Heart right ventricle (tissue), 16 donors: ENCODE measurements at regions not wholly inside any gene's neighbourhood (a gene's known extent, or its start where the extent isn't known, plus 50 kb on each side); places are given as distances from the start of the nearest gene placed in this dataset.

ENCODE experiments used
- ATAC-seq, 8 donors: fragments of 200-7000 bp; cut with Tn5 transposase; one replicate each; pipeline ENCODE4 v1.9.1; 2020; ENCODE audit warnings: mild to moderate bottlenecking in 8 of 8, moderate library complexity in 8 of 8, moderate number of reproducible peaks in 1 of 8
- DNase-seq, 2 donors: peaks; one replicate each; pipeline ENCODE4 v3.0.0-alpha.2; 2020
- H3K27ac ChIP-seq, 10 donors: fragments of 200-600 bp; sonication (generic) in 2 of 10; one replicate each; pipeline versions ENCODE4 v1.5.0 to v1.8.0; 2020 to 2022; ENCODE audit warnings: mild to moderate bottlenecking in 3 of 10
- H3K27me3 ChIP-seq, 7 donors: fragments of 200-600 bp; one replicate each; pipeline ENCODE4 v1.8.0; 2021 to 2022; ENCODE audit warnings: mild to moderate bottlenecking in 2 of 7
- H3K36me3 ChIP-seq, 9 donors: fragments of 200-600 bp; sonication (generic) in 1 of 9; one replicate each; pipeline versions ENCODE4 v1.5.0 to v1.8.0; 2020 to 2022; ENCODE audit warnings: mild to moderate bottlenecking in 2 of 9
- H3K4me1 ChIP-seq, 9 donors: fragments of 200-600 bp; sonication (generic) in 1 of 9; one replicate each; pipeline versions ENCODE4 v1.5.0 to v1.8.0; 2020 to 2022; ENCODE audit warnings: mild to moderate bottlenecking in 4 of 9
- H3K4me3 ChIP-seq, 10 donors: fragments of 200-600 bp; sonication (generic) in 2 of 10; one replicate each; pipeline versions ENCODE4 v1.5.0 to v1.8.0; 2020 to 2022; ENCODE audit warnings: mild to moderate bottlenecking in 7 of 10, moderate library complexity in 2 of 10
- H3K9me3 ChIP-seq, 11 donors: fragments of 200-600 bp in 10 of 11; sonication (generic) in 2 of 11; one replicate each; pipeline versions ENCODE4 v1.5.0 to v1.8.0; 2013 to 2022; ENCODE audit warnings: mild to moderate bottlenecking in 2 of 11, control low read depth in 1 of 11, moderate library complexity in 1 of 11
- WGBS, 2 donors: extraction: QIAGEN DNeasy Blood & Tissue Kit; methylation state at CpG; one replicate each; pipeline ENCODE4 v1.1.7; 2013; ENCODE audit warnings: inconsistent platforms in 1 of 2; 5-methylcytosine and 5-hydroxymethylcytosine counted together
- intact Hi-C, 10 donors: fragments of 100-400 bp; cut with DNase I; formaldehyde crosslinking; loops; one replicate each; pipeline versions ENCODE4 v1.11.1 to v1.14.2; 2022
- TF ChIP-seq, protein P1 (sequence below), 9 donors: fragments of 200-600 bp; sonication (generic) in 2 of 9; IDR thresholded peaks; one replicate each; pipeline versions ENCODE4 v1.5.0 to v1.8.0; 2021 to 2022; ENCODE audit warnings: antibody characterized with exemption in 9 of 9, mild to moderate bottlenecking in 5 of 9, moderate library complexity in 1 of 9
- donor health status: Arrhythmogenic right ventricular cardiomyopathy.
- donor health status: ischemic (EF 13 %, LVEDD 7.1; RV severe dilation, severe dysfunction).
- donor health status: healthy with polysubstance abuse.
- donor health status: DM: no; HTN: yes; CAD: no.
- donor health status: DM: no; HTN: no; CAD: no.
- donor health status: ischemic (EF 25% LVEDD 6.9; RV normal size, moderate dysfunction).
- donor health status: ischemic (EF 25% LVEDD 5.7; RV mildly dilated, moderate dysfunction).
- donor health status: healthy.
- donor health status: DM: yes; HTN: yes; CAD: no.
- donor health status: Ischemic cardiomyopathy.
- donor health status: ischemic (EF 35%, LVEDD 5.7; RV mildly dilated, moderate dysfunction).
- donor health status: nonischemic (EF 11% LVEDD 7.7; RV severe dilation, severe dysfunction).
- donor health status: DM: yes; HTN: yes; CAD: no.
- donor health status: PGD.
- donor health status: ischemic (EF 29% LVEDD 5.4; RV normal size, mild dysfunction).
- donor health status: nonischemic (EF 23%, LVEDD 6.1; RV moderate dilation, normal function).

DNA sequence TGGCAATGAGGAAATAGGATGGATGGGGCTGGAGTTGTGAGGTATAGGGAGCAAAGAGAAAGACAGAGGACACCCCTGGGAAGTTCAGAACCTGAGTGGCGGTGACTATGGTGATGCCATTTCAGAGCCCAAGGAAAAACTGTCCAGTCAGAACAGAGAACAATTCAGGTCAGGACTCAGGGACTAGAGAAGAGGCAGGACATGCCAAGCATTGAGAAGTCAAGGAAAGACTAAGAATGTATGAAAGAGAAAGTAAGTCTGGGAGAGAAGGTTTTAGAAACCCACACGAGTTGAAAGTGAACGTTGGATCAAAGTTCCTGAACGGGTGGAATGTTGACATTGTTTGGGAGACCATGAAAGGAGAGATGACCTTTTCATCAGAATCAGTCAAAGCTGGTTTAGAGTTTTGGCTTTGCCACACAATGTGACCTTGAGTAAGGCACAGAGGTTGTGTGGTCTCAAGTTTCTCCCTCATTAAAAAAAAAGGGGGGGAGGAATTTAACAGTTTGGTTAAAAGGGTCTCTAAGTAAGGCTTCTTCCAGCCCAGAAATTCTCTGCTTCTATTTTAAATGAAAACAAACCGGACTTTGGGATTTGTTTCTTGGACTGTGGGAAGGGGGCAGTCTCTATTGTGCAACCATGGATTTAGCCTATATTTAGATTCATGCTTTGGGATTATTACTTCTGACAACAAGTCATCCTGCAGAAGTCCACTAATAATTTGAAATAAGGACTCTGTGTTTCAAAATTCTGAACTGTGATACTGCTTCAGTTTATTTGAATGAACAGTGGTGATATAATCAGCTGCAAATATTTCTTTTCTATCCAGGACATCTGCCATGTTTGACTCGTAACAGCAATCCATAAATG lies 315.9 kb upstream of the TBL1XR1 start:
- H3K9me3 ChIP-seq: no peaks in the 10 kb centered on the region
- TF ChIP-seq, protein P1, sequence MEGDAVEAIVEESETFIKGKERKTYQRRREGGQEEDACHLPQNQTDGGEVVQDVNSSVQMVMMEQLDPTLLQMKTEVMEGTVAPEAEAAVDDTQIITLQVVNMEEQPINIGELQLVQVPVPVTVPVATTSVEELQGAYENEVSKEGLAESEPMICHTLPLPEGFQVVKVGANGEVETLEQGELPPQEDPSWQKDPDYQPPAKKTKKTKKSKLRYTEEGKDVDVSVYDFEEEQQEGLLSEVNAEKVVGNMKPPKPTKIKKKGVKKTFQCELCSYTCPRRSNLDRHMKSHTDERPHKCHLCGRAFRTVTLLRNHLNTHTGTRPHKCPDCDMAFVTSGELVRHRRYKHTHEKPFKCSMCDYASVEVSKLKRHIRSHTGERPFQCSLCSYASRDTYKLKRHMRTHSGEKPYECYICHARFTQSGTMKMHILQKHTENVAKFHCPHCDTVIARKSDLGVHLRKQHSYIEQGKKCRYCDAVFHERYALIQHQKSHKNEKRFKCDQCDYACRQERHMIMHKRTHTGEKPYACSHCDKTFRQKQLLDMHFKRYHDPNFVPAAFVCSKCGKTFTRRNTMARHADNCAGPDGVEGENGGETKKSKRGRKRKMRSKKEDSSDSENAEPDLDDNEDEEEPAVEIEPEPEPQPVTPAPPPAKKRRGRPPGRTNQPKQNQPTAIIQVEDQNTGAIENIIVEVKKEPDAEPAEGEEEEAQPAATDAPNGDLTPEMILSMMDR (IDR thresholded peaks at IDR 0.05): no peak
- peaks cover 6 to 76% (median 35%) of the 10 kb centered on the region in 9 donors for H3K4me1 ChIP-seq
- DNase-seq (no peak), ATAC-seq (peak in 1 of 8 donors; percentile 39)
- WGBS, 2 donors: 58 to 61% methylated on average over 6 of the region's 6 CpGs
- no peak overlapping the region for H3K4me3 ChIP-seq
- no peaks in the 10 kb centered on the region for H3K36me3 ChIP-seq
- peak overlapping the region in 7 of 10 donors; percentile 29 to 83 (median 53) for H3K27ac ChIP-seq
- no peaks in the 10 kb centered on the region for H3K27me3 ChIP-seq
- intact Hi-C loops: loop anchor here in 2 of 10 donors (10.0 kb wide), 2 partner anchors 242 to 272 kb away; no protein-coding TSS in a partner anchor

DNA sequence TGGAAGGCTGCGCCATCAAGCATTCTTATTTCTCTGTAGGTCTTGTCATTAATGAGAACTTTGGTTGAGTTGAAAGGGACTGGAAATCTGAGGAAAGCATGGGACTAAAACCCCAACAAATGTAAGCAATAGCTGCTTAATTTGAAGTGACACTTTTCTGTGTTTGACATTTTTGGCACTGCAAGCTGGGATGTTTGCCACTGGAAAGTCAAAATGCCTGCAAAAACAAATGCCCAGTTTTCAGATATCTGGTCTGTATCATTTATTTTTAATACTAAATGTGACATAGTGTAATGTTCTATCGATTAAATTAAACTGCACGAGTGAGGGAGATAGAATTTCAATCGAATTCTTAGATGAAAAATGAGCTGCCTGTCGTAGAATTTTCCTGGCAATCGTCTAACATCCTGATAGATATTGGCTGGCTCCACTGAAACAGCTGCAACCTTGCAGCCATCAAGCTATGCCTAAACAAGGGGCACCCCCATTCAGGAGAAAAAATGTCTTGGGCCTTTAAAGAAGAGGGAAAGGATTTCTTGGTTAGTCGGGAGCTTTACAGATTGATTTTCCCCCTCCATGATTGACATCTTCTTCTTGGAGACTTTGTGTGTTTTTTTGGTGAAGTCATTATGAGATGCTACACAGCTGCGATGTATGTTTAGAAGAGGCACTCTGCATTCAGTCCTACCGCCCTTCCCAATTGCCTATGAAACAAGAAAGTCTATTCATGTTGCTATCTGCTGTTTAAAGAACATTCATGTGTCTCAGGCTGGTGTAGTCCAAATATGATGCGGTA lies 316.7 kb upstream of the TBL1XR1 start:
- Histone ChIP-seq H3K4me3 (no peak overlapping the region), H3K4me1 (peaks cover 6 to 76% (median 35%) of the 10 kb centered on the region in 9 donors), H3K9me3 (no peaks in the 10 kb centered on the region), H3K27me3 (no peaks in the 10 kb centered on the region), H3K27ac (peak overlapping the region in 7 of 10 donors; percentile 15 to 83 (median 53)), H3K36me3 (no peaks in the 10 kb centered on the region)
- DNase-seq (no peak), ATAC-seq (no peak)
- intact Hi-C loops: loop anchor here in 2 of 10 donors (10.0 kb wide), 2 partner anchors 241 to 271 kb away; no protein-coding TSS in a partner anchor
- TF ChIP-seq, protein P1 (IDR thresholded peaks at IDR 0.05): no peak
- 49 to 53% methylated on average over 10 of the region's 10 CpGs for WGBS, 2 donors

DNA sequence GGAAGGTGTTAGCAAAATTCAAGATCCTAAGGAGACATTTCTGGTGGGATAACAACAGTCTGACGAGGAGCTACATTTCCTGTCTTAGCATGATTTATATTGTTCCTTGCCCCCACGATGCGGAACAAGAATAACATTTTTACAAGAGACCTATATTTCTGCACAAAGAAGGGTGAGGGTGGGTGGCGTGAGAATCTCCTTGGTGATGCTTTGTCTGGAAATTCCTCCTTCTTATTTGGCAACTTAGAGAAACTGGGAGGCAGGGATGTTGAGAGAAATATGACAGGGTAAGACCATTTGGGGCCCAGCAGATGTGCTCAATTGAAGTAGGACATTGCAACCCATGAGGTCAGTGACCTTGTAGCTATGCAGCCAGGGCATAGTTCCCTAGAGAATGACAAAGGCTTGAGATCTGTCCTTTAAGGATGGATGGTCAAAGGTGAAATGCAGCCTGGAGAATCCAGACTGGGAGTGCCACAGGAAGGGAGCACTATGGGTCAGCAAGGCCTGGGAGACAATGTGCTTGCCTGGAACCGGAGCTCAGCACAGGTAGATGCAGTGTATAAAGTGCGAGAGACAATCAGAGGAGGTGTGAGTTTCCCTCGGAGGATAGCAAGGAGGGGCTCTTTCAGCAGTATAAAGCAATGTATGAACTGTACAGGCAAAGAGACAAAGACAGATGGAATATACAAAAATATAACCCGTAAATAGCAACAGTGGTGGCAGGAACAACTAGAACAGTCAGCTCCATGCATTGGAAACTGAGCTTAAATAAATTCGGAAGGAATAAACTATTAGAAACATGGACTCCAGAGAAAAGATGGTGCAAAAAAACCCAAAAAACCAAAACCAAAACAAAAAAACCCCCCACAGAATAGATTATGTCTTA lies 317.6 kb upstream of the TBL1XR1 start:
- Histone ChIP-seq H3K27ac (peak overlapping the region in 4 of 10 donors; percentile 57 to 83 (median 68)), H3K27me3 (no peaks in the 10 kb centered on the region), H3K9me3 (no peaks in the 10 kb centered on the region), H3K4me1 (peaks cover 6 to 72% (median 35%) of the 10 kb centered on the region in 9 donors), H3K4me3 (no peak overlapping the region), H3K36me3 (no peaks in the 10 kb centered on the region)
- DNase-seq (no peak), ATAC-seq (no peak)
- WGBS, 2 donors: 84% methylated on average over 9 of the region's 9 CpGs
- TF ChIP-seq, protein P1 (IDR thresholded peaks at IDR 0.05): no peak
- intact Hi-C loops: loop anchor here in 2 of 10 donors (10.0 kb wide), 2 partner anchors 240 to 270 kb away; no protein-coding TSS in a partner anchor
